NOMO-1 (cell line): ENCODE measurements at regions not wholly inside any gene's neighbourhood (a gene's known extent, or its start where the extent isn't known, plus 50 kb on each side); places are given as distances from the start of the nearest gene placed in this dataset.
"Not testable (repeated sequence)": the region's sequence is repeated elsewhere in the genome, so short reads cannot be mapped to it uniquely, and the experiment has no call there.

ENCODE experiments used
- DNase-seq, 2 experiments: peaks; one replicate each; lab custom pipeline; 2025; ENCODE audit not compliant: unreplicated experiment in 2 of 2; lab: John Stamatoyannopoulos, UW

- DNase-seq = no peak
Observed at GRCh38 chr21:29396951-29397455, 98.3 kb downstream of the BACH1 start.

DNA sequence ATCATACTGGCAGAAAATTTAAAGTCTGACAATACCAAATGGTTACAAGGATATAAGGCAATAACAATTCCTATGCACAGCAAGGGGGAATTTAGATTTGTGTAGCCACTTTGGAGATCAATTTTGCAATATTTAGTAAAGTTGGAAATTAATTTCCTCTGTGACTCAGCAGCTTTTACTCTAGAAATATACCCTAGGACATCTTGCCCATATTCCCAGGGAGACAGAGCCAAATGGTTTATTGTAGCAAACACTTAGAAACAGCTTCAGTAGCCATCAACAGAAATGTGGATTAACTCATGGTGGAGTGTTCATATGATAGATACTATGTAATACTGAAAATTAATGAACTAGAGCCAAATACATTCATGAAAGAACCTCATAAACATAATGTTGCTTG, 104.6 kb downstream of the BACH1 start:
- DNase-seq = no peak

DNA sequence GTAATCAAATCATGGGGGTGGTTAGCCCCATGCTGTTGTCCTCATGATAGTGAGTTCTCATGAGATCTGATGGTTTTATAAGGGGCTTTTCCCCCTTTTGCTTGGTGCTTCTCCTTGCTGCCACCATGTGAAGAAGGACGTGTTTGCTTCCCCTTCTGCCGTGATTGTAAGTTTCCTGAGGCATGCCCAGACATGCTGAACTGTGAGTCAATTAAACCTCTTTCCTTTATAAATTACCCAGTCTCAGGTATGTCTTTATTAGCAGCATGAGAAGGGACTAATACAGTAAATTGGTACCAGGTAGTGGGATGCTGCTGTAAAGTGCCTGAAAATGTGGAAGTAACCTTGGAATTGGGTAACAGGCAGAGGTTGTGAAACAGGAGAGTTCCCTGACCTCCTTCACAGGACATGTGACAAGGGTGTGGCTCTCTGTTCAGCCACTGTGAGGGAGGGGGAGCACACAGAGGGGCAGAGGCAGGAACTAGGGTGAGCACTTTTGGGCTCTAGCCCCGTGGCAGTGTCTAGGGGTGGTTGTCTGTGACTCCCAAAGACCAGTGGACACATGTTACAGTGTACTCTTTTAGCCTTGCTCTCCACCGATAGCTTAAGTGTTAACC, 105.3 kb downstream of the BACH1 start:
- DNase-seq = peak; percentile 78 to 80

GRCh38 chr21:29405503-29406122, 106.9 kb downstream of the BACH1 start:
- no peak for DNase-seq

DNA sequence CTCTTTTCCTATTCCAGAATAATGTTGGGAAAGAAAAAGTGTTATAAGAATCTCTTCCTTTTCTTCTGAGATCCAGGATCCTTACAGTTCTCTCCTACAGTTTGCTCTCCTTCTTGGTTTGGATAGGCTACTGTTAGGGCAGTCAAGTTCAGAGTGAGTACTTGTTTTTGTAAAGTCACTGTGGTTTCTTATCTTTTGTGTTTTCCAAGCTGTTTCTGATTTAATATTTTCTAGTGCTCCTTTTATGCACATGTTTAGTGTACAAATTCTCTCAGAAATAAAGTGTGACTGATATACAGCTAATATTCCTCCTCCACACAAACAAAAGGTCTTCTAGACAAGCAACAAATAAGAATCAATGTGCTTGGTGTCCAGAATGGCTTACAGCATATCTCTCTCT, 107.7 kb downstream of the BACH1 start:
- DNase-seq = no peak

DNA sequence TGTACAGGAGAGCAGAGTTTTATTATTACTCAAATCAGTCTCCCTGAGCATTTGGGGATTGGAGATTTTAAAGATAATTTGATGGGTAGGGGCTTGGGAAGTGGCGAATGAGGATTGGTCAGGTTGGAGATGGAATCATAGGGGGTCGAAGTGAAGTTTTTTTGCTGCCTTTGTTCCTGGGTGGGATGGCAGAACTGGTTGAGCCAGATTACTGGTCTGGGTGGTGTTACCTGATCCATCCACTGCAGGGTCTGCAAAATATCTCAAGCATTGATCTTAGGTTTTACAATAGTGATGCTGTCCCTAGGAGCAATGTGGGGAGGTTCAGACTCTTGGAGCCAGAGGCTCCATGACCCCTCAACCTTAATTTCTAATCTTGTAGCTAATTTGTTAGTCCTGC, 108.8 kb downstream of the BACH1 start:
- DNase-seq = no peak

DNA sequence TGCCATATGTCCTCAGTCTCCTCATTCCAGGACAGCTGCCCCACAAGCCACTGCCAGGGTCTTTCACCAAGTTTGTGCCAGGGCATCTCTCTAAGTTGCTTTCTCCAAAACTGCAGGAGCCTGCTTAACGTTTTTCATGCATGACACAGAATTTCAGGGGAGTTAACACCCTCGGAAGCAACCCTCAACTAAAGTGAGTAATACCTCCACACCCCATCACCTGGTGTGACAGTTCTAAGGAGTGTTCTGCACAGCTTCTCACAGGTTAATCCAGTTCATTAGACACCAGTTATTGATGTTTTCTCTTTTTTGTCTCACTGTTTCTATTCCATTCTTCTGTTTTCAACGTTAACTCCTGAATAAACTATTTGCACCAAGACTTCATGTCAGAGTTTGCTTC, 115.0 kb downstream of the BACH1 start:
- DNase-seq = no peak

GRCh38 chr21:29416268-29416667, 117.5 kb downstream of the BACH1 start:
- no peak for DNase-seq

DNA sequence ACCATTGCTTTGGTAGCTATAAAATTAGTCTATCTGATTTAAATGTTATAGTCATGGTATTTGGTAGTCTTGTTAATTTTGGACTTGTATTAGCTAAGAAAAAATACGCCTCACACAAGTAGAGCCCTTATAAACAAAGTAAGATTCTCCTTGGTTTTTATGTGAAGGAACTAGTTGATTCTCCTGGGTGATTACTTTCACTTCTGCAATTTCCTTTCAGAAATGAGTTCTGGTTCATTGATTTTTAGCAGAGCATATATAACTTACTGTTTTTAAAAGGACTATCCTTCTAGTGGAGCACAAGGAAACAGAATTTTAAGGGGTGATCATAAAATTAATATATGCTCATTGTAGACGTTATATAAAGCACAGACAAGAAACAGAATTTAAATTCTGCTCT, 120.1 kb downstream of the BACH1 start:
- peak; percentile 13 to 69 for DNase-seq

- no peak for DNase-seq
Observed at GRCh38 chr21:29419422-29419821, 120.7 kb downstream of the BACH1 start.

GRCh38 chr21:29423099-29423870, 124.6 kb downstream of the BACH1 start:
- DNase-seq = peak in 1 of 2 experiments; percentile 9

DNA sequence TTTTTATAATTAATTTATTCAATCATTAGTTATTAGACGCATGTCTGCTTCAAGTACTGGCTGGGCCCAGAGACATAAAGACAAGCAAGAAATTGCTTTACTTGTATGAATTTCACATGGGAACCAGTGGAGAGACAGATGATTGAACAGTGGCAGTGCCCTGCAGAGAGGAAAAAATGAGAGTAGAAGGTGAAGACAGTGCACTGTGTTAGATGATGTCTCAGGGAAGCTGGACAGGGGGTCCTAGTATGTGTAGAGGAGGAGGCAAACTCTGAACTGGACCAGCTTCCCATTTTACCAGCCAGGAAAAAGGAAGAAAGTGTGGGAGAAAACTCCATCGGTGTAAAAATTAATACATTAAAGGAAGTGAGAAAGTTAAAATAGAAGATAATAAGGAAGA, 126.0 kb downstream of the BACH1 start:
- no peak for DNase-seq

DNA sequence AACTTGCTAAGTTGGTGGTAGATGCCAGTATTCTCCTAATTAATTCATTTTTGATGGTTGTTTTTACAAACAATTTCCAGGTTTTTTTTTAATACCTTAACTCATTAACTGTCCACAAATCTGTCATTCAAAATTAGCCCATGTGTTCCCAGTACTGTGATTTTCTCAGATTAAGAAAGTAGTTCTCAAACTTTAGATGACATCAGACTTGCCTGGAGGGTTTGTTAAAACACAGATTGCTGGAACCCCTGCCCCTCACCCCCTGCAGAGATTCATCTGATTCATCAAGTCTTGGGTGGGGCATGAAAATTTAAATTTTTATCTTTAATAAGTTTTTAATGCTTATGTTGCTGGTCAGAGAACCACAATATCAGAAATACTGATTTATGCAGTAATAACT, 130.5 kb downstream of the BACH1 start:
- no peak for DNase-seq

GRCh38 chr21:29430030-29430429, 131.3 kb downstream of the BACH1 start:
- no peak for DNase-seq

DNA sequence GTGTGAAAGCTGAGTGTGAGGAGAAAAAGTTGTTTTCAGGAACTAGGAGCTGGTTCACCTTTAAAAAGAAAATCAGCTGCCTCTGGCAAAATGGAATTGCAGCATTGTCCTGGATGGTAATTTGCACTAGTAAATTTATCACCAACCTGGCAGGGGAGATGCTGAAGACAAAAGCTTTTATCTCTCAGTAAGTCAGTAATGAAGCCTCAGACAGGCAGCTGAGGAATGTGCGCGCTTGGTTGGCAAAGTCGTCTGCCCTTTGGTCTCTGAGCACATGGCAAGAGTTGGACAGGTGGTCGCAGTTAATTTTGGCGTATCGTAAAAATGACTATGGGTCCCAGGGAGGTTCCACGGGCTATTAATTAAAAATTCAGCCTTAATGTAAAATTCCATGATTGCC, 131.9 kb downstream of the BACH1 start:
- DNase-seq = no peak

- DNase-seq = no peak
Observed at GRCh38 chr21:29431178-29431577, 132.5 kb downstream of the BACH1 start.

DNA sequence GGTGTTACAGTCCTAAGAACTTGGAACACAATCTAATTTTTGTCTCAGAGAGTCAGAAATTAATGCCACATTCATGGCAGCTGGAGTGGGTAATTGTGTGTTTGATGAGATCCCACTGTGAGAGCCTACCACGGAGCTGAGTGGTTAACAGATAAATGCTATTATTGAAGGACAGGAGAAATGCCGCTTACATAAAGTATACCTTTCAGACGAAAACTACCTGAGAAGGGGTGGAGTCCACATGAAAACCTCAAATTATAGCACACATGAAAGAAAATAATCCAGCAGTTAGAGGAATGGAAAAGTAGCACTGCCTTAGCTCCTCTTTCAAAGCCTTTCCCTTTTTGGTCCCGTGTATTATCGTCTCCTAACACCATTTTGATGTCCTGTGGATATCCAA, 133.0 kb downstream of the BACH1 start:
- DNase-seq = no peak

DNA sequence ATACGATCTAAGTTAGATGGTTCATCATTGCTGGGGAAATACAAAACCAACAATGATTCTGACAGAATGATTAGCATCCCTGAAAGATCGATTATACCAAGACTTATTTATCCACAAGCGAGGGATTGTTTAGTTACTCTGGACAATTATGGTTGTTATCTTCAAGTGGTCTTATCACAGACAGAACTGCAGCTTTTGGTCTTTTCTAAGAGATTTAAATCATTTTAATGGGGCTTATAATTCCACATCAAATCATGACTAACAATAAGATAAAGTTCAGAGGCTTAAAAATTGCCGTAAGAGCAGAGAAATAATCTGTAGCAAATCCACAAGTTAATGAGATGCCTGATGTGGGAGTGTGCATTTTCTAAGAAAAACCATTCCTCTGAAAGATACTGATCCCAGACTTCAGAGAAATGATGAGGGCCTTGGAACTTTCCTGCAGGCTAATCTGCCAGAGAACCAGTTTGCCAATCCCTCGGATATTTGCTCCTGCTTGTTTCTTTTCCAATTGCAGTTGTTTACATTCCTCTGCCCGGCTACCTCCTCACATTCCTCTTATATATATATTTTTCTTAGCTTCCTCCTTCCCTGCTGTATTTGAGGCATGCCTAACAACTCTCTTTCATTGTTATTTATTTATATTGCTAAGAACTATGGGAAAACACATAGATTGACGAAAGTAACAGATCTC, 134.8 kb downstream of the BACH1 start:
- no peak for DNase-seq

- no peak for DNase-seq
Observed at GRCh38 chr21:29434081-29434480, 135.4 kb downstream of the BACH1 start.

GRCh38 chr21:29434982-29435381, 136.3 kb downstream of the BACH1 start:
- not testable (repeated sequence) for DNase-seq

DNA sequence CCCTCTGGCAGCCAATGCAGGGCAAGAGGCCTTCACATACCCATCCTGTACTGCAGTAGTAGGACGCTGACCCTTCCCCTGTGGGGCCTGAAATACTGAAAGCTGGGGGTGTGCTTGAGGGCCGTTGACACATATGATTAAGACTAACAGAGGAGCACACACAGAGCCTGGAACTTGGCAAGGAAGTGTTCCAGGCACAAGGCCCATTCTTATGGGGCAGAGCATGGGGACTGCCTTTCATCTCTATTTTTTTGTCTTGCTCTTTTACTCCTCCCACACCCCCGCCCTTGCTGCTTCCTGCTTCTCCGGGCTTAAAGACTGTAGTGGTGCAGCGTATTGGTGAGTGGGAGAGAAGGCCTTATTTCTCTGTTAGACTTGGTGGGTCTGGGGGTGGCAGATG, 137.4 kb downstream of the BACH1 start:
- DNase-seq = no peak
